ENCODE measurements at regions not wholly inside any gene's neighbourhood (a gene's known extent, or its start where the extent isn't known, plus 50 kb on each side); places are given as distances from the start of the nearest gene placed in this dataset.

DNA sequence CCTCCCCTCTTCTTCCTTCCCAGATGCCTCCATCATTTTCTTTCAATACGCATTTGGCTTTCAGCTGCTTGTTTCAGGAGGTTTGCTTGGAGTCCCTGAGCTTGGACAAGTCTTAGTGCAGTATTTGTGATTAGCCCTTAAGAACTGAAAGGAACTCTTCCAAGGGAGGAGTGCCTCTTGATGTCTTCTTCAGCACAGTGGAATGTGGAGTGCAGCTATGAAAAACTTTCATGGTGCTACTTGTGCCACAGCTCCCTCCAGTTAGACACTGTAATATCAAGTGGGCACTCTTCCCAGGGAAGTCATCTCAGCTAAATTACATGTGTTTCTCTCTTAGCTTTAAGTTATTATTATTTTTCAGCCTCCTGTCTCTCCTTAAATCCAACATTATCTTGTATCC is 173.1 kb downstream of the NECTIN3 start:
- no peak overlapping the region for H2AFZ ChIP-seq (ENCODE audit: low read depth, low read length)
- H3K4me1 ChIP-seq (ENCODE audit: low read length) = no peaks in the 10 kb centered on the region
- no peaks in the 10 kb centered on the region for H4K20me1 ChIP-seq (ENCODE audit: insufficient read depth, low read length)
- no peaks in the 10 kb centered on the region for H3K79me2 ChIP-seq (ENCODE audit: low read length)
- no peaks in the 10 kb centered on the region for H3K36me3 ChIP-seq (replicated peaks; ENCODE audit: low read depth, low read length)
- H3K9me3 ChIP-seq (ENCODE audit: insufficient read depth, low read length) = no peaks in the 10 kb centered on the region
- no peak overlapping the region for H3K27ac ChIP-seq (ENCODE audit: low read length)
- no peak overlapping the region for H3K4me2 ChIP-seq (ENCODE audit: low read length)
- TF ChIP-seq, protein P1, sequence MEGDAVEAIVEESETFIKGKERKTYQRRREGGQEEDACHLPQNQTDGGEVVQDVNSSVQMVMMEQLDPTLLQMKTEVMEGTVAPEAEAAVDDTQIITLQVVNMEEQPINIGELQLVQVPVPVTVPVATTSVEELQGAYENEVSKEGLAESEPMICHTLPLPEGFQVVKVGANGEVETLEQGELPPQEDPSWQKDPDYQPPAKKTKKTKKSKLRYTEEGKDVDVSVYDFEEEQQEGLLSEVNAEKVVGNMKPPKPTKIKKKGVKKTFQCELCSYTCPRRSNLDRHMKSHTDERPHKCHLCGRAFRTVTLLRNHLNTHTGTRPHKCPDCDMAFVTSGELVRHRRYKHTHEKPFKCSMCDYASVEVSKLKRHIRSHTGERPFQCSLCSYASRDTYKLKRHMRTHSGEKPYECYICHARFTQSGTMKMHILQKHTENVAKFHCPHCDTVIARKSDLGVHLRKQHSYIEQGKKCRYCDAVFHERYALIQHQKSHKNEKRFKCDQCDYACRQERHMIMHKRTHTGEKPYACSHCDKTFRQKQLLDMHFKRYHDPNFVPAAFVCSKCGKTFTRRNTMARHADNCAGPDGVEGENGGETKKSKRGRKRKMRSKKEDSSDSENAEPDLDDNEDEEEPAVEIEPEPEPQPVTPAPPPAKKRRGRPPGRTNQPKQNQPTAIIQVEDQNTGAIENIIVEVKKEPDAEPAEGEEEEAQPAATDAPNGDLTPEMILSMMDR (IDR thresholded peaks at IDR 0.05; ENCODE audit: low read depth, low read length) = no peak
- TF ChIP-seq EZH2phosphoT487 (IDR thresholded peaks at IDR 0.05; ENCODE audit: low read depth) = no peak
- no peak overlapping the region for H3K9ac ChIP-seq (ENCODE audit: low read length)
- no peaks in the 10 kb centered on the region for H3K27me3 ChIP-seq (ENCODE audit: low read depth, low read length)
- H3K4me3 ChIP-seq (ENCODE audit: low read length) = no peak overlapping the region

DNA sequence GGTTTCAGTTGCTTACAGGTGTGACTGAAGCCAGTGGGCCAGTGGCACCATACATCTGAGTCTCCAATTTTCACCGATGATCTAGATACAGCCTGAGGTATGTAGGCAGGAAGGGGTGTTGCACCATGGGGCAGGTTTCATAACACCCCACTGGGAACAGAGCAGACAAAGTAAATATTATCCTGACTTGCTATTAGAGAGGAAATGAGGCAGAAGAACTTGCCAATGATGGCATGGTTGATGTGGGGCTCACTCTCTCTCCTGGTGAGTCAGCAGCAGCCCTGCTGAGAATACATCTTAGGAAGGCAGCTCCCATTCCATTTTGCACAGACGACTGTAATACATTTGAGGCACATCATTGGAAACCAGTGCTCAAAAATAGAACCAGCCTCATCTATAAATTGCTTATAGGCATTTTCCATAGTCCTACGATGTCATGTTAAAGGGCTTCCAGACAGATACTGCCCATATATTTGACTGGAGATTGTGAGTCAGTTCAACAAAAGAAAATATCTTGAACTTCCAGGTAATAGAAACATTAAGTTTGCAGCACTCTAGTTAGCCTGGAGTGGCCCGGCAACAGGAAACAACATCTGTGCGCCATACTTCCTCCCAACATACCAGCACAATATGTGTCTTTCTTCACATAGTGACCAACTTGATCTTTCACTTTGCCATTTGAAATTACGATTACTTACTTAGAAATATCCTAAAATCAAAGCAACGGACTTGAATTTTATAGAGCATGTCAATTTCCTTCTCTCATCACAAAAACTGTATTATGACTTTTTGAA is 175.5 kb downstream of the NECTIN3 start:
- H4K20me1 ChIP-seq (ENCODE audit: insufficient read depth, low read length) = no peaks in the 10 kb centered on the region
- H3K4me1 ChIP-seq (ENCODE audit: low read length) = no peaks in the 10 kb centered on the region
- H3K4me3 ChIP-seq (ENCODE audit: low read length) = no peak overlapping the region
- no peaks in the 10 kb centered on the region for H3K27me3 ChIP-seq (ENCODE audit: low read depth, low read length)
- no peaks in the 10 kb centered on the region for H3K79me2 ChIP-seq (ENCODE audit: low read length)
- H3K36me3 ChIP-seq (replicated peaks; ENCODE audit: low read depth, low read length) = no peaks in the 10 kb centered on the region
- TF ChIP-seq EZH2phosphoT487 (IDR thresholded peaks at IDR 0.05; ENCODE audit: low read depth) = no peak
- TF ChIP-seq, protein P1 (IDR thresholded peaks at IDR 0.05; ENCODE audit: low read depth, low read length) = no peak
- H3K4me2 ChIP-seq (ENCODE audit: low read length) = no peak overlapping the region
- no peak overlapping the region for H3K9ac ChIP-seq (ENCODE audit: low read length)
- H3K27ac ChIP-seq (ENCODE audit: low read length) = no peak overlapping the region
- no peak overlapping the region for H2AFZ ChIP-seq (ENCODE audit: low read depth, low read length)
- no peaks in the 10 kb centered on the region for H3K9me3 ChIP-seq (ENCODE audit: insufficient read depth, low read length)

DNA sequence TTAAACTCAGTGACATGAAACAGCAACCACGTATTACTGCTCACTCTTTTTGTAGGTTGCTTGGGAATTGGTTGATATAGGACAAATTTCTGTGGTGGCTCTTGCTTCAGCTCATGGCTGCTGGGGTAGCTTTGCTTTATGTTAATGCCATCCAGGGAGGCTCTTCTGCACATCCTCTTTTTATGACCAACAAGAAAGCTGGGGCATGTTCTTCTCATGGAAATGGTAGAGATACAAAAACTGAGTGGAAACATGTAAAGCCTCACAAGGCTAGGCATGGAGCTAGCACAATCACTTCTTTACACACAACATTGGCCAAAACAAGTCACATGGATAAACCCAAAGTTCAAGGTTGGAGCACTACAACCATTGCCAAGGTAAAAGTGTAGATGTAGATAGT is 176.8 kb downstream of the NECTIN3 start:
- no peaks in the 10 kb centered on the region for H3K79me2 ChIP-seq (ENCODE audit: low read length)
- no peaks in the 10 kb centered on the region for H3K4me1 ChIP-seq (ENCODE audit: low read length)
- no peak overlapping the region for H3K4me2 ChIP-seq (ENCODE audit: low read length)
- no peaks in the 10 kb centered on the region for H3K36me3 ChIP-seq (replicated peaks; ENCODE audit: low read depth, low read length)
- no peaks in the 10 kb centered on the region for H3K9me3 ChIP-seq (ENCODE audit: insufficient read depth, low read length)
- no peak overlapping the region for H3K4me3 ChIP-seq (ENCODE audit: low read length)
- H4K20me1 ChIP-seq (ENCODE audit: insufficient read depth, low read length) = no peaks in the 10 kb centered on the region
- H3K9ac ChIP-seq (ENCODE audit: low read length) = no peak overlapping the region
- no peak overlapping the region for H2AFZ ChIP-seq (ENCODE audit: low read depth, low read length)
- no peaks in the 10 kb centered on the region for H3K27me3 ChIP-seq (ENCODE audit: low read depth, low read length)
- no peak overlapping the region for H3K27ac ChIP-seq (ENCODE audit: low read length)
- no peak for TF ChIP-seq EZH2phosphoT487 (IDR thresholded peaks at IDR 0.05; ENCODE audit: low read depth)
- TF ChIP-seq, protein P1 (IDR thresholded peaks at IDR 0.05; ENCODE audit: low read depth, low read length) = no peak

DNA sequence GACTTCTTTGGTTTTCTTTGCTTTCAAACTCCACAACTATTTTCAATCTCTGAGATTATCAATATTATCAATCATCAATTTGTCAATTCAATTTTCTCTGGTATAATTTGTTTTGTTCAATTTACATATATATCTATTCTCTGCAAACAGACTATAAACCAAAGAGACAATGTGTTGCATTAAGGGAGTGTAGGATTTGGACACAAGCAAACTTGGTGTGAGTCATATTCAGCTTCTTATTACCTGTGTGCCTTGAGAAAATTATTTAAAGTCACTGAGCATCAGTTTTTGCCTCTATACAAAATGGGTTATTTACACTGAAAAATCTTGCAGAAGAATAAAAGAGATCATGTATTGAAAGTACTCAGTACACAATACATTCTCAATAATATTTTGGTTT is 177.8 kb downstream of the NECTIN3 start:
- Histone ChIP-seq H3K36me3 (replicated peaks; ENCODE audit: low read depth, low read length) (no peaks in the 10 kb centered on the region), H3K4me3 (ENCODE audit: low read length) (no peak overlapping the region), H3K27ac (ENCODE audit: low read length) (no peak overlapping the region), H3K79me2 (ENCODE audit: low read length) (no peaks in the 10 kb centered on the region), H2AFZ (ENCODE audit: low read depth, low read length) (no peak overlapping the region), H3K9me3 (ENCODE audit: insufficient read depth, low read length) (no peaks in the 10 kb centered on the region), H3K9ac (ENCODE audit: low read length) (no peak overlapping the region), H3K27me3 (ENCODE audit: low read depth, low read length) (no peaks in the 10 kb centered on the region), H3K4me1 (ENCODE audit: low read length) (no peaks in the 10 kb centered on the region), H4K20me1 (ENCODE audit: insufficient read depth, low read length) (no peaks in the 10 kb centered on the region), H3K4me2 (ENCODE audit: low read length) (no peak overlapping the region)
- TF ChIP-seq EZH2phosphoT487 (IDR thresholded peaks at IDR 0.05; ENCODE audit: low read depth) = no peak
- TF ChIP-seq, protein P1 (IDR thresholded peaks at IDR 0.05; ENCODE audit: low read depth, low read length) = no peak

Data from OCI-LY3 (cell line).